ENCODE measurements at regions not wholly inside any gene's neighbourhood (a gene's known extent, or its start where the extent isn't known, plus 50 kb on each side); places are given as distances from the start of the nearest gene placed in this dataset.

GRCh38 chr5:169415371-169415770 lies 114.4 kb upstream of the SLIT3 start:
- no peak for TF ChIP-seq CTCF (IDR thresholded peaks at IDR 0.05; ENCODE audit: poor library complexity)
- no peak for TF ChIP-seq EZH2 (IDR thresholded peaks at IDR 0.05; ENCODE audit: borderline replicate concordance)
- TF ChIP-seq EZH2phosphoT487 (IDR thresholded peaks at IDR 0.05; ENCODE audit: low read depth, severe bottlenecking, unreplicated experiment) = no peak
